IPS-20b (cell line): ENCODE measurements at regions not wholly inside any gene's neighbourhood (a gene's known extent, or its start where the extent isn't known, plus 50 kb on each side); places are given as distances from the start of the nearest gene placed in this dataset.
"Not testable (repeated sequence)": the region's sequence is repeated elsewhere in the genome, so short reads cannot be mapped to it uniquely, and the experiment has no call there.

Source experiments
- H3K27ac ChIP-seq: one replicate; pipeline ENCODE4 v1.5.1; 2013; ENCODE audit warnings: low read length
- H3K27me3 ChIP-seq: 2 replicates; pipeline ENCODE4 v1.6.1; 2013; ENCODE audit warnings: mild to moderate bottlenecking, low read length, inconsistent platforms; ENCODE audit not compliant: insufficient read depth
- H3K36me3 ChIP-seq: 2 replicates; pipeline ENCODE4 v1.6.1; 2013; ENCODE audit warnings: low read depth, mild to moderate bottlenecking, inconsistent platforms, low read length, moderate library complexity; ENCODE audit not compliant: insufficient read depth
- H3K4me1 ChIP-seq: 2 replicates; pipeline ENCODE4 v1.6.1; 2013; ENCODE audit warnings: mild to moderate bottlenecking, control low read depth, inconsistent platforms, low read length, moderate library complexity; ENCODE audit not compliant: insufficient read depth
- H3K4me3 ChIP-seq: 2 replicates; pipeline ENCODE4 v1.5.1; 2013; ENCODE audit warnings: mild to moderate bottlenecking, low read length, inconsistent platforms
- H3K9ac ChIP-seq: 2 replicates; pipeline ENCODE4 v1.6.1; 2013; ENCODE audit warnings: low read depth, mild to moderate bottlenecking, inconsistent platforms, low read length, moderate library complexity
- H3K9me3 ChIP-seq: 2 replicates; pipeline ENCODE4 v1.6.1; 2013; ENCODE audit warnings: mild to moderate bottlenecking, low read depth, low read length, inconsistent platforms; ENCODE audit not compliant: insufficient read depth

GRCh38 chr18:2244641-2245040 lies 326.7 kb downstream of the METTL4 start:
- peaks cover 3% of the 10 kb centered on the region; the same call in 1 of the 2 replicates for H3K4me1 ChIP-seq
- H3K36me3 ChIP-seq = no peaks in the 10 kb centered on the region
- no peak overlapping the region for H3K4me3 ChIP-seq

GRCh38 chr18:2247101-2247500 lies 324.2 kb downstream of the METTL4 start:
- H3K27ac ChIP-seq, H3K27me3 ChIP-seq: not testable (repeated sequence)

More at GRCh38 chr18:2244641-2245040, 326.7 kb downstream of the METTL4 start:
- Histone ChIP-seq H3K9ac (no peak overlapping the region), H3K27me3 (no peaks in the 10 kb centered on the region), H3K9me3 (no peaks in the 10 kb centered on the region), H3K27ac (no peak overlapping the region)

GRCh38 chr18:2254977-2255376 lies 316.3 kb downstream of the METTL4 start:
- no peak overlapping the region for H3K4me3 ChIP-seq
- no peaks in the 10 kb centered on the region for H3K36me3 ChIP-seq
- no peaks in the 10 kb centered on the region for H3K27me3 ChIP-seq
- H3K4me1 ChIP-seq = no peaks in the 10 kb centered on the region
- H3K27ac ChIP-seq = no peak overlapping the region
- no peaks in the 10 kb centered on the region; the same call in 1 of the 2 replicates for H3K9me3 ChIP-seq
- no peak overlapping the region for H3K9ac ChIP-seq

More at GRCh38 chr18:2247101-2247500, 324.2 kb downstream of the METTL4 start:
- not testable (repeated sequence) for H3K9me3 ChIP-seq, H3K4me1 ChIP-seq, H3K36me3 ChIP-seq, H3K9ac ChIP-seq, H3K4me3 ChIP-seq

- Histone ChIP-seq H3K27me3 (no peaks in the 10 kb centered on the region), H3K4me1 (no peaks in the 10 kb centered on the region), H3K36me3 (no peaks in the 10 kb centered on the region), H3K27ac (no peak overlapping the region), H3K9ac (no peak overlapping the region), H3K9me3 (no peaks in the 10 kb centered on the region; the same call in 1 of the 2 replicates), H3K4me3 (no peak overlapping the region)
These were observed 314.7 kb downstream of the METTL4 start for GRCh38 chr18:2256577-2256976.

- no peak overlapping the region for H3K27ac ChIP-seq
- no peaks in the 10 kb centered on the region for H3K36me3 ChIP-seq
- H3K9me3 ChIP-seq = no peaks in the 10 kb centered on the region; the same call in 1 of the 2 replicates
- no peak overlapping the region for H3K4me3 ChIP-seq
- H3K27me3 ChIP-seq = no peaks in the 10 kb centered on the region
- H3K9ac ChIP-seq = no peak overlapping the region
- no peaks in the 10 kb centered on the region for H3K4me1 ChIP-seq
These were observed 312.4 kb downstream of the METTL4 start for GRCh38 chr18:2258954-2259353.

- Histone ChIP-seq H3K9me3 (no peaks in the 10 kb centered on the region), H3K36me3 (no peaks in the 10 kb centered on the region)
These were observed 307.9 kb downstream of the METTL4 start for GRCh38 chr18:2263303-2263890.

GRCh38 chr18:2274613-2275012 lies 296.7 kb downstream of the METTL4 start:
- Histone ChIP-seq H3K27me3 (no peaks in the 10 kb centered on the region), H3K9ac (no peak overlapping the region), H3K4me1 (no peaks in the 10 kb centered on the region), H3K9me3 (no peaks in the 10 kb centered on the region), H3K27ac (no peak overlapping the region), H3K36me3 (no peaks in the 10 kb centered on the region), H3K4me3 (no peak overlapping the region)

More at GRCh38 chr18:2263303-2263890, 307.9 kb downstream of the METTL4 start:
- no peaks in the 10 kb centered on the region for H3K4me1 ChIP-seq
- no peak overlapping the region for H3K9ac ChIP-seq
- H3K27ac ChIP-seq = no peak overlapping the region
- no peaks in the 10 kb centered on the region for H3K27me3 ChIP-seq
- H3K4me3 ChIP-seq = no peak overlapping the region

- Histone ChIP-seq H3K4me3 (no peak overlapping the region), H3K27ac (no peak overlapping the region), H3K4me1 (no peaks in the 10 kb centered on the region; the same call in 1 of the 2 replicates), H3K27me3 (no peaks in the 10 kb centered on the region), H3K36me3 (no peaks in the 10 kb centered on the region), H3K9ac (no peak overlapping the region), H3K9me3 (no peaks in the 10 kb centered on the region)
These were observed 290.2 kb downstream of the METTL4 start for GRCh38 chr18:2281086-2281485.

- Histone ChIP-seq H3K36me3 (no peaks in the 10 kb centered on the region), H3K9me3 (no peaks in the 10 kb centered on the region; the same call in 1 of the 2 replicates), H3K27ac (no peak overlapping the region), H3K9ac (no peak overlapping the region), H3K4me3 (no peak overlapping the region), H3K4me1 (no peaks in the 10 kb centered on the region; the same call in 1 of the 2 replicates), H3K27me3 (no peaks in the 10 kb centered on the region)
These were observed 289.6 kb downstream of the METTL4 start for GRCh38 chr18:2281523-2282199.

GRCh38 chr18:2293109-2293839 lies 278.0 kb downstream of the METTL4 start:
- H3K4me1 ChIP-seq = no peaks in the 10 kb centered on the region
- no peaks in the 10 kb centered on the region for H3K9me3 ChIP-seq
- H3K9ac ChIP-seq = no peak overlapping the region
- H3K27me3 ChIP-seq = no peaks in the 10 kb centered on the region
- H3K4me3 ChIP-seq = no peak overlapping the region
- H3K36me3 ChIP-seq = no peaks in the 10 kb centered on the region
- H3K27ac ChIP-seq = no peak overlapping the region

GRCh38 chr18:2301316-2301715 lies 270.0 kb downstream of the METTL4 start:
- H3K4me3 ChIP-seq = no peak overlapping the region
- no peaks in the 10 kb centered on the region for H3K9me3 ChIP-seq
- H3K4me1 ChIP-seq = 0 out of 2 replicates have a peak, but pooled peaks cover 3% of the 10 kb centered on the region
- no peak overlapping the region for H3K27ac ChIP-seq
- H3K9ac ChIP-seq = no peak overlapping the region
- H3K36me3 ChIP-seq = no peaks in the 10 kb centered on the region
- no peaks in the 10 kb centered on the region for H3K27me3 ChIP-seq
